ENCODE measurements at regions not wholly inside any gene's neighbourhood (a gene's known extent, or its start where the extent isn't known, plus 50 kb on each side); places are given as distances from the start of the nearest gene placed in this dataset.

GRCh38 chr14:101044741-101045140 lies 141.2 kb upstream of the RTL1 start (continued):
- TF ChIP-seq, protein P1, sequence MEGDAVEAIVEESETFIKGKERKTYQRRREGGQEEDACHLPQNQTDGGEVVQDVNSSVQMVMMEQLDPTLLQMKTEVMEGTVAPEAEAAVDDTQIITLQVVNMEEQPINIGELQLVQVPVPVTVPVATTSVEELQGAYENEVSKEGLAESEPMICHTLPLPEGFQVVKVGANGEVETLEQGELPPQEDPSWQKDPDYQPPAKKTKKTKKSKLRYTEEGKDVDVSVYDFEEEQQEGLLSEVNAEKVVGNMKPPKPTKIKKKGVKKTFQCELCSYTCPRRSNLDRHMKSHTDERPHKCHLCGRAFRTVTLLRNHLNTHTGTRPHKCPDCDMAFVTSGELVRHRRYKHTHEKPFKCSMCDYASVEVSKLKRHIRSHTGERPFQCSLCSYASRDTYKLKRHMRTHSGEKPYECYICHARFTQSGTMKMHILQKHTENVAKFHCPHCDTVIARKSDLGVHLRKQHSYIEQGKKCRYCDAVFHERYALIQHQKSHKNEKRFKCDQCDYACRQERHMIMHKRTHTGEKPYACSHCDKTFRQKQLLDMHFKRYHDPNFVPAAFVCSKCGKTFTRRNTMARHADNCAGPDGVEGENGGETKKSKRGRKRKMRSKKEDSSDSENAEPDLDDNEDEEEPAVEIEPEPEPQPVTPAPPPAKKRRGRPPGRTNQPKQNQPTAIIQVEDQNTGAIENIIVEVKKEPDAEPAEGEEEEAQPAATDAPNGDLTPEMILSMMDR (conservative IDR thresholded peaks at IDR 0.05; ENCODE audit: low read depth in 2 of 2): no peak
- TF ChIP-seq EZH2 (IDR thresholded peaks at IDR 0.05; ENCODE audit: low read depth, unreplicated experiment): no peak
- TF ChIP-seq ZNF114 (CRISPR knock-in tag; IDR thresholded peaks at IDR 0.05): no peak
- no peak for TF ChIP-seq EZH2phosphoT487 (IDR thresholded peaks at IDR 0.05; ENCODE audit: unreplicated experiment)
- TF ChIP-seq ZNF331 (CRISPR knock-in tag; IDR thresholded peaks at IDR 0.05; ENCODE audit: low read depth): no peak

DNA sequence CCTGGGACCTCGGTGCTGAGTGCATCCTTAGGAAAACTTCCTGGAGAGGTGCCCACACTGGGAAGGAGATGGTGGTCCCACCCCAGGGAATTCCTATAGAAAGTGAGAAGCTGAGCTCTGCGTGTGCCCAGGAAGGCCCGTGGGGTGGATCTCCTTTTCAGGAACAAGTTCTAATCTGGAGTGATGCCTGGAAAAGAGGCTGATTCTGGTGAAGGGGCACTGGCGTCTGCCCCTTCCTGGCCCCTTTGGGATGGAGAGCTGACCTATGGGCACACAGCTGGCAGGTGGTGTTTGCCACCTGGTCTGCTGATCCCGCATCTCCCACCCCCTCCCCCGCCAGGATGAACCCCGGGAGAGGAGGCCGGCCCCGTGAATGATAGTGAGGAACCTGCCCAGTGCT lies 142.0 kb upstream of the RTL1 start:
- H3K36me3 ChIP-seq (ENCODE audit: insufficient read depth): no peaks in the 10 kb centered on the region
- Mint-ChIP-seq H3K9me3 (peaks cover 19% of the 10 kb centered on the region; the same call in 2 of the 3 replicates), H3K27ac (no peak overlapping the region)

More for the DNA sequence above, 142.0 kb upstream of the RTL1 start:
- Histone ChIP-seq H3K4me1 (ENCODE audit: insufficient read depth) (no peaks in the 10 kb centered on the region), H3K27ac (ENCODE audit: low read depth) (no peak overlapping the region), H3K27me3 (ENCODE audit: insufficient read depth) (no peaks in the 10 kb centered on the region), H3K79me2 (replicated peaks; ENCODE audit: insufficient read depth) (no peaks in the 10 kb centered on the region), H4K20me1 (replicated peaks; ENCODE audit: insufficient read depth) (no peaks in the 10 kb centered on the region), H3K9me2 (ENCODE audit: insufficient read depth) (peaks cover 7% of the 10 kb centered on the region; the same call in 1 of the 2 replicates), H3F3A (replicated peaks; ENCODE audit: low read depth) (no peaks in the 10 kb centered on the region), H2AFZ (no peak overlapping the region), H3K4me3 (no peak overlapping the region), H3K4me2 (no peak overlapping the region)
- ATAC-seq (no peak), DNase-seq (ENCODE audit: low spot score) (no peak)
- peaks cover 2% of the 10 kb centered on the region for H3K27me3 Mint-ChIP-seq (ENCODE audit: insufficient read depth, low read depth, poor library complexity)
- H3K4me1 Mint-ChIP-seq: no peaks in the 10 kb centered on the region
- H3K4me3 Mint-ChIP-seq: no peak overlapping the region
- H3K36me3 Mint-ChIP-seq (ENCODE audit: low read depth): no peaks in the 10 kb centered on the region
- TF ChIP-seq POLR2AphosphoS5 (IDR thresholded peaks at IDR 0.05; ENCODE audit: low read depth) (no peak), NANOG (IDR thresholded peaks at IDR 0.05; ENCODE audit: borderline replicate concordance) (no peak), JUNB (IDR thresholded peaks at IDR 0.05; ENCODE audit: unreplicated experiment) (no peak), CREB1 (CRISPR knock-in tag; IDR thresholded peaks at IDR 0.05; ENCODE audit: low read depth) (no peak), STAT1 (IDR thresholded peaks at IDR 0.05; ENCODE audit: unreplicated experiment) (no peak)
- TF ChIP-seq, protein P2, sequence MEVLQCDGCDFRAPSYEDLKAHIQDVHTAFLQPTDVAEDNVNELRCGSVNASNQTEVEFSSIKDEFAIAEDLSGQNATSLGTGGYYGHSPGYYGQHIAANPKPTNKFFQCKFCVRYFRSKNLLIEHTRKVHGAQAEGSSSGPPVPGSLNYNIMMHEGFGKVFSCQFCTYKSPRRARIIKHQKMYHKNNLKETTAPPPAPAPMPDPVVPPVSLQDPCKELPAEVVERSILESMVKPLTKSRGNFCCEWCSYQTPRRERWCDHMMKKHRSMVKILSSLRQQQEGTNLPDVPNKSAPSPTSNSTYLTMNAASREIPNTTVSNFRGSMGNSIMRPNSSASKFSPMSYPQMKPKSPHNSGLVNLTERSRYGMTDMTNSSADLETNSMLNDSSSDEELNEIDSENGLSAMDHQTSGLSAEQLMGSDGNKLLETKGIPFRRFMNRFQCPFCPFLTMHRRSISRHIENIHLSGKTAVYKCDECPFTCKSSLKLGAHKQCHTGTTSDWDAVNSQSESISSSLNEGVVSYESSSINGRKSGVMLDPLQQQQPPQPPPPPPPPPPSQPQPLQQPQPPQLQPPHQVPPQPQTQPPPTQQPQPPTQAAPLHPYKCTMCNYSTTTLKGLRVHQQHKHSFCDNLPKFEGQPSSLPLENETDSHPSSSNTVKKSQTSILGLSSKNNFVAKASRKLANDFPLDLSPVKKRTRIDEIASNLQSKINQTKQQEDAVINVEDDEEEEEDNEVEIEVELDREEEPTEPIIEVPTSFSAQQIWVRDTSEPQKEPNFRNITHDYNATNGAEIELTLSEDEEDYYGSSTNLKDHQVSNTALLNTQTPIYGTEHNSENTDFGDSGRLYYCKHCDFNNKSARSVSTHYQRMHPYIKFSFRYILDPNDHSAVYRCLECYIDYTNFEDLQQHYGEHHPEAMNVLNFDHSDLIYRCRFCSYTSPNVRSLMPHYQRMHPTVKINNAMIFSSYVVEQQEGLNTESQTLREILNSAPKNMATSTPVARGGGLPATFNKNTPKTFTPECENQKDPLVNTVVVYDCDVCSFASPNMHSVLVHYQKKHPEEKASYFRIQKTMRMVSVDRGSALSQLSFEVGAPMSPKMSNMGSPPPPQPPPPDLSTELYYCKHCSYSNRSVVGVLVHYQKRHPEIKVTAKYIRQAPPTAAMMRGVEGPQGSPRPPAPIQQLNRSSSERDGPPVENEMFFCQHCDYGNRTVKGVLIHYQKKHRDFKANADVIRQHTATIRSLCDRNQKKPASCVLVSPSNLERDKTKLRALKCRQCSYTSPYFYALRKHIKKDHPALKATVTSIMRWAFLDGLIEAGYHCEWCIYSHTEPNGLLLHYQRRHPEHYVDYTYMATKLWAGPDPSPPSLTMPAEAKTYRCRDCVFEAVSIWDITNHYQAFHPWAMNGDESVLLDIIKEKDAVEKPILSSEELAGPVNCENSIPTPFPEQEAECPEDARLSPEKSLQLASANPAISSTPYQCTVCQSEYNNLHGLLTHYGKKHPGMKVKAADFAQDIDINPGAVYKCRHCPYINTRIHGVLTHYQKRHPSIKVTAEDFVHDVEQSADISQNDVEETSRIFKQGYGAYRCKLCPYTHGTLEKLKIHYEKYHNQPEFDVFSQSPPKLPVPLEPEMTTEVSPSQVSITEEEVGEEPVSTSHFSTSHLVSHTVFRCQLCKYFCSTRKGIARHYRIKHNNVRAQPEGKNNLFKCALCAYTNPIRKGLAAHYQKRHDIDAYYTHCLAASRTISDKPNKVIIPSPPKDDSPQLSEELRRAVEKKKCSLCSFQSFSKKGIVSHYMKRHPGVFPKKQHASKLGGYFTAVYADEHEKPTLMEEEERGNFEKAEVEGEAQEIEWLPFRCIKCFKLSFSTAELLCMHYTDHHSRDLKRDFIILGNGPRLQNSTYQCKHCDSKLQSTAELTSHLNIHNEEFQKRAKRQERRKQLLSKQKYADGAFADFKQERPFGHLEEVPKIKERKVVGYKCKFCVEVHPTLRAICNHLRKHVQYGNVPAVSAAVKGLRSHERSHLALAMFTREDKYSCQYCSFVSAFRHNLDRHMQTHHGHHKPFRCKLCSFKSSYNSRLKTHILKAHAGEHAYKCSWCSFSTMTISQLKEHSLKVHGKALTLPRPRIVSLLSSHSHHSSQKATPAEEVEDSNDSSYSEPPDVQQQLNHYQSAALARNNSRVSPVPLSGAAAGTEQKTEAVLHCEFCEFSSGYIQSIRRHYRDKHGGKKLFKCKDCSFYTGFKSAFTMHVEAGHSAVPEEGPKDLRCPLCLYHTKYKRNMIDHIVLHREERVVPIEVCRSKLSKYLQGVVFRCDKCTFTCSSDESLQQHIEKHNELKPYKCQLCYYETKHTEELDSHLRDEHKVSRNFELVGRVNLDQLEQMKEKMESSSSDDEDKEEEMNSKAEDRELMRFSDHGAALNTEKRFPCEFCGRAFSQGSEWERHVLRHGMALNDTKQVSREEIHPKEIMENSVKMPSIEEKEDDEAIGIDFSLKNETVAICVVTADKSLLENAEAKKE (CRISPR knock-in tag; IDR thresholded peaks at IDR 0.05): no peak
- TF ChIP-seq, protein P3, sequence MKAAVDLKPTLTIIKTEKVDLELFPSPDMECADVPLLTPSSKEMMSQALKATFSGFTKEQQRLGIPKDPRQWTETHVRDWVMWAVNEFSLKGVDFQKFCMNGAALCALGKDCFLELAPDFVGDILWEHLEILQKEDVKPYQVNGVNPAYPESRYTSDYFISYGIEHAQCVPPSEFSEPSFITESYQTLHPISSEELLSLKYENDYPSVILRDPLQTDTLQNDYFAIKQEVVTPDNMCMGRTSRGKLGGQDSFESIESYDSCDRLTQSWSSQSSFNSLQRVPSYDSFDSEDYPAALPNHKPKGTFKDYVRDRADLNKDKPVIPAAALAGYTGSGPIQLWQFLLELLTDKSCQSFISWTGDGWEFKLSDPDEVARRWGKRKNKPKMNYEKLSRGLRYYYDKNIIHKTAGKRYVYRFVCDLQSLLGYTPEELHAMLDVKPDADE (IDR thresholded peaks at IDR 0.05): no peak
- TF ChIP-seq, protein P1 (conservative IDR thresholded peaks at IDR 0.05; ENCODE audit: low read depth in 2 of 2): no peak
